Activated naive CD8-positive, alpha-beta T cell (primary cell): ENCODE measurements at regions not wholly inside any gene's neighbourhood (a gene's known extent, or its start where the extent isn't known, plus 50 kb on each side); places are given as distances from the start of the nearest gene placed in this dataset.
"Not testable (repeated sequence)": the region's sequence is repeated elsewhere in the genome, so short reads cannot be mapped to it uniquely, and the experiment has no call there.

Experiments
- H3K27ac Mint-ChIP-seq: one replicate; pipeline ENCODE4 v1.8.0; 2021; ENCODE audit warnings: mixed read lengths
- H3K27me3 Mint-ChIP-seq: one replicate; pipeline ENCODE4 v1.8.0; 2021; ENCODE audit warnings: mixed read lengths
- H3K36me3 Mint-ChIP-seq: one replicate; pipeline ENCODE4 v1.8.0; 2021; ENCODE audit warnings: mixed read lengths
- H3K4me1 Mint-ChIP-seq: one replicate; pipeline ENCODE4 v1.8.0; 2021; ENCODE audit warnings: low read depth, mixed read lengths
- H3K4me3 Mint-ChIP-seq: one replicate; pipeline ENCODE4 v1.8.0; 2021; ENCODE audit warnings: mild to moderate bottlenecking, mixed read lengths
- H3K9me3 Mint-ChIP-seq: one replicate; pipeline ENCODE4 v1.8.0; 2021; ENCODE audit warnings: low read depth, mixed read lengths

GRCh38 chr5:162806195-162806594 lies 631.2 kb upstream of the CCNG1 start:
- H3K4me3 Mint-ChIP-seq, result no peak overlapping the region
- H3K4me1 Mint-ChIP-seq, result no peaks in the 10 kb centered on the region
- no peak overlapping the region for H3K27ac Mint-ChIP-seq
- no peaks in the 10 kb centered on the region for H3K27me3 Mint-ChIP-seq
- H3K9me3 Mint-ChIP-seq, result no peaks in the 10 kb centered on the region
- no peaks in the 10 kb centered on the region for H3K36me3 Mint-ChIP-seq

- no peaks in the 10 kb centered on the region for H3K36me3 Mint-ChIP-seq
- no peaks in the 10 kb centered on the region for H3K4me1 Mint-ChIP-seq
- H3K4me3 Mint-ChIP-seq, result no peak overlapping the region
- no peaks in the 10 kb centered on the region for H3K27me3 Mint-ChIP-seq
- H3K27ac Mint-ChIP-seq, result no peak overlapping the region
- H3K9me3 Mint-ChIP-seq, result peaks cover 6% of the 10 kb centered on the region
These were observed 626.3 kb upstream of the CCNG1 start for GRCh38 chr5:162811071-162811470.

- peaks cover 6% of the 10 kb centered on the region for H3K9me3 Mint-ChIP-seq
- H3K27me3 Mint-ChIP-seq, result no peaks in the 10 kb centered on the region
- H3K27ac Mint-ChIP-seq, result no peak overlapping the region
- no peaks in the 10 kb centered on the region for H3K4me1 Mint-ChIP-seq
- H3K4me3 Mint-ChIP-seq, result no peak overlapping the region
- H3K36me3 Mint-ChIP-seq, result no peaks in the 10 kb centered on the region
These were observed 620.6 kb upstream of the CCNG1 start for GRCh38 chr5:162816816-162817215.

- H3K4me3 Mint-ChIP-seq, result no peak overlapping the region
- peaks cover 6% of the 10 kb centered on the region for H3K9me3 Mint-ChIP-seq
- no peaks in the 10 kb centered on the region for H3K4me1 Mint-ChIP-seq
- H3K27me3 Mint-ChIP-seq, result no peaks in the 10 kb centered on the region
- H3K27ac Mint-ChIP-seq, result no peak overlapping the region
- H3K36me3 Mint-ChIP-seq, result no peaks in the 10 kb centered on the region
These were observed 620.0 kb upstream of the CCNG1 start for GRCh38 chr5:162817364-162817763.

- H3K4me1 Mint-ChIP-seq, H3K4me3 Mint-ChIP-seq, H3K36me3 Mint-ChIP-seq, H3K27ac Mint-ChIP-seq, H3K27me3 Mint-ChIP-seq, H3K9me3 Mint-ChIP-seq: not testable (repeated sequence)
These were observed 615.7 kb upstream of the CCNG1 start for GRCh38 chr5:162821664-162822063.

GRCh38 chr5:162824360-162824759 lies 613.0 kb upstream of the CCNG1 start:
- Mint-ChIP-seq H3K9me3 (peaks cover 13% of the 10 kb centered on the region), H3K27me3 (no peaks in the 10 kb centered on the region), H3K36me3 (no peaks in the 10 kb centered on the region), H3K4me1 (no peaks in the 10 kb centered on the region), H3K4me3 (no peak overlapping the region), H3K27ac (no peak overlapping the region)

DNA sequence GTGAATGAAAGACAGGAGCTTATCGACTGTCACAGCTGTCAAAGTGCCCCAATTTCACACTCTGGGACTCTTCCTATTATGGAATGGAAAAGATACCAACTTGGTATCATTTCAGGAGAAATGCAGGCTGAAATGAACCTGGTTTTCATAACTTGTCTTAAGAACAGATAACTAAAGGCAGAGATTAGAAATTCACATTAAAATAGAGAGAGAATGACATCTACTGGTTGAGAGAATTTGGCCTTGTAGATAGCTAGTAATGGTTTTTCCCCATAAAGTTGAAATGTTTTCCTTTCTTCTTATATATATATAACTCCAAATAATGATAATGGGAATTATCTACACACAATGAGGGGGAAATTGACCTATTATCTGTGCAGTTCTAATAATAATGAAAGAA lies 600.2 kb upstream of the CCNG1 start:
- Mint-ChIP-seq H3K4me1 (no peaks in the 10 kb centered on the region), H3K27me3 (no peaks in the 10 kb centered on the region), H3K4me3 (no peak overlapping the region), H3K36me3 (no peaks in the 10 kb centered on the region), H3K27ac (no peak overlapping the region), H3K9me3 (peaks cover 15% of the 10 kb centered on the region)

DNA sequence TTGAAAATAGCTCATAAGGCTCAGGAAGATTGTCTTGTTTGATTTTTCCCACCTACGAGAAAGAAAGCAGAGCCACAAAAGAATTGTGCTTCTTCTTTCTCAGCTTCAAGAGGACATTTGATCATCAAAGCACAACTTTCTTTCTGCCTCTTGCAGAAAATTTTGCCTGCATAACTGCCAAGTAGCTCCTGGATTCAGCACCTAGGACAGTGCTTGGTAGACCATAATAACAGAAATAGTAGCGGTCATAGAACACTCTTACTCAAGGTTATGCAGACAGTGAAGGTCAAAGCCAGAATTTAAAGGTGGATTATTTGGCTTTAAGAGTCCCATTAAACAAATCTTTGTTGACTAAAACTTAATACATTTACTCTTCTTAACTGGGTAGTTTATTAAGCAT lies 594.7 kb upstream of the CCNG1 start:
- peaks cover 14% of the 10 kb centered on the region for H3K9me3 Mint-ChIP-seq
- H3K27me3 Mint-ChIP-seq, result no peaks in the 10 kb centered on the region
- no peaks in the 10 kb centered on the region for H3K36me3 Mint-ChIP-seq
- no peak overlapping the region for H3K27ac Mint-ChIP-seq
- H3K4me1 Mint-ChIP-seq, result no peaks in the 10 kb centered on the region
- no peak overlapping the region for H3K4me3 Mint-ChIP-seq

DNA sequence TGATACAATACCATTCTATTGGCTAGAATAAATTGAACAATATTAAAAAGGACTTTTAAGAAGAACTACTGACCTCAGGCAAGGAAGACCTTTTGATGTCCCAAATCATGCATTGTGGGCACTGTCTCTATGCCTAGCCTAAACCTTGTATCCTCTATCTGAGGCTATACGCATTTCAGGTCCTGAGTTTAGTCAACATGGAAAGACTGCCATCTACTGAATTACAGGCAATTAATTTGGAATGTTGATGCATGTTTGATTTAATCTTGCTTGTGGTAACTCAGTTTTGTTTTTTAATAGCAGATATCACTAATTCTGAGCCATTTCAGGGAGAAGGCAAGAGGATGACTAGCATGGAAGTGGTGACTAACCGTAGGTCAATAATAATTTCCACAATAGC lies 585.3 kb upstream of the CCNG1 start:
- Mint-ChIP-seq H3K9me3 (peaks cover 11% of the 10 kb centered on the region), H3K27me3 (no peaks in the 10 kb centered on the region), H3K4me1 (no peaks in the 10 kb centered on the region), H3K27ac (no peak overlapping the region), H3K36me3 (no peaks in the 10 kb centered on the region), H3K4me3 (no peak overlapping the region)

DNA sequence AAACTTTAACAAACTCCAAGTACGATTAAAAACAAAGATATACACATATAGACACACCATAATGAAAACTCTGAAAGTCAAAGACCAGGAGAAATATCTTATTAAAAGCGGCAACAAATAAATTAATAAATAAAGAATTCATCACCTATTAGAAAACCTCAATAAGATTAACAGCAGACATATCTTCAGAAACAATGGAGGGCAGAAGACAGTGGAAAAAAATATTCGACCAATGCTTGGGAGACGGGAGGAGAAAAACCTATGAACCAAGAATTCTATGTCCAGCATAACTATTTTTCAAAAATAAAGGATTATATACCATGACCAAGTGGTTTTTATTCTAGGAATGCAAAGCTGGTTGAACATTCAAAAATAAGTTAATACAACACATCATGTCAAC lies 578.6 kb upstream of the CCNG1 start:
- Mint-ChIP-seq H3K9me3 (peaks cover 8% of the 10 kb centered on the region), H3K4me1 (no peaks in the 10 kb centered on the region), H3K27ac (no peak overlapping the region), H3K36me3 (no peaks in the 10 kb centered on the region), H3K4me3 (no peak overlapping the region), H3K27me3 (no peaks in the 10 kb centered on the region)

- Mint-ChIP-seq H3K9me3 (peaks cover 22% of the 10 kb centered on the region), H3K4me1 (no peaks in the 10 kb centered on the region), H3K27ac (no peak overlapping the region), H3K36me3 (no peaks in the 10 kb centered on the region), H3K27me3 (no peaks in the 10 kb centered on the region), H3K4me3 (no peak overlapping the region)
These were observed 566.4 kb upstream of the CCNG1 start for GRCh38 chr5:162870966-162871365.

GRCh38 chr5:162882629-162883028 lies 554.8 kb upstream of the CCNG1 start:
- Mint-ChIP-seq H3K27ac (no peak overlapping the region), H3K4me1 (no peaks in the 10 kb centered on the region), H3K36me3 (no peaks in the 10 kb centered on the region), H3K27me3 (no peaks in the 10 kb centered on the region), H3K4me3 (no peak overlapping the region), H3K9me3 (peaks cover 6% of the 10 kb centered on the region)

DNA sequence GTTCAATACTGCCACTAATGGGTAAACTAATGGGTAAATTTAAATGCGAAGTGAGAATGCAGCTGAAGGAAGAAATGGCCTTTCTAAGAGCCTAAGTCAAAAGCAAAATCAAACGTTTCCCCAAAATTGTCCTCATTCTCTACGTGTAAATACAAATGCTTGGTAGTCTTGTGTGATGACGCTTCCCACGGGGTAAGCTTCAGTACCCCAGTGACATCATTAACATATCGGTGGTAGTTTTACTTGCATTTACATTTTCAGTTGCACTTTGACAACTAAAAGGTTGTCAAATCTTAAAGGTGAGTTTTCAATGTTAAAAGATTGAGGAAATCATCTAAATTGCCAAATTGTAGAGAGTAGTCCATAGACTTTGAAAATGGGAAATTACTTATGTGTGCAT lies 550.7 kb upstream of the CCNG1 start:
- Mint-ChIP-seq H3K36me3 (no peaks in the 10 kb centered on the region), H3K9me3 (peaks cover 3% of the 10 kb centered on the region), H3K27ac (no peak overlapping the region), H3K4me3 (no peak overlapping the region), H3K4me1 (no peaks in the 10 kb centered on the region), H3K27me3 (no peaks in the 10 kb centered on the region)

- Mint-ChIP-seq H3K4me1 (no peaks in the 10 kb centered on the region), H3K36me3 (no peaks in the 10 kb centered on the region), H3K9me3 (peaks cover 3% of the 10 kb centered on the region), H3K4me3 (no peak overlapping the region), H3K27ac (no peak overlapping the region), H3K27me3 (no peaks in the 10 kb centered on the region)
These were observed 549.1 kb upstream of the CCNG1 start for GRCh38 chr5:162888268-162888667.

DNA sequence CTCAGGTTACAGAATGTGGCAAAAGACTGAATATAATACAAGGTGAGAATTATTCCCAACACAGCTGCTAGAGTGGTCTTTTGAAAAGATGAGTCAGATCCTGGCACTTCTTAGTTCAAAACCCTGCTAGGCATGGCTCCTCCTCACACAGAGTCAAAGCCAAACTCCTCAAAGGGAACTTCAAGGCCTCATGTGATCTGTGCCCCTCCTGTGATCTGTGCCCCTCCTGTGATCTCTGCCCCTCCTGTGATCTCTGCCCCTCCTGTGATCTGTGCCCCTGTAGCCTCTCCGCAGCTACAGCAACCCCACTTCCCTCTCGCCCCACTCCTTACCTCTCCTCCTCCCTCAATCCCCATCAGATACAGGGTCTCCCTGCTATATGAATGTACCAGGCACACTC lies 525.5 kb upstream of the CCNG1 start:
- no peaks in the 10 kb centered on the region for H3K9me3 Mint-ChIP-seq
- no peaks in the 10 kb centered on the region for H3K27me3 Mint-ChIP-seq
- H3K27ac Mint-ChIP-seq, result no peak overlapping the region
- no peak overlapping the region for H3K4me3 Mint-ChIP-seq
- no peaks in the 10 kb centered on the region for H3K36me3 Mint-ChIP-seq
- no peaks in the 10 kb centered on the region for H3K4me1 Mint-ChIP-seq

DNA sequence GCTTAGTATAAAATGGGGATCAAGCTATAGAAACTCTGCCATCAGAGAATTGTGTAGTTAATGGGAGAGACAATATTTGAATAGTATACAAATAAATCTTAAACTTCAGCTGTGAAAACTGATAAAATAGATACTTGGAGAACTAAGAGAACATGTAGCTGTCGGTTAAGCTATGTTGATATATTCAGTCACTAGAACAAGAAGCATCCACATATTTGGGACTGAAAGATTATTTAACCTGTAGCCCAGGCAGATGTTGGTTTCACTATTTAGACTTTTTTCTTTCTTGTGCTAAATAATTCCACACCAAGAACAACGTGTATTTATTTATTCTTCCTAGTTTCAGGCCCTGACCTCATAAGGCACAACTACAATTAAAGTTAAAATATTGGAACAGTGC lies 521.0 kb upstream of the CCNG1 start:
- Mint-ChIP-seq H3K27me3 (no peaks in the 10 kb centered on the region), H3K4me3 (no peak overlapping the region), H3K27ac (no peak overlapping the region), H3K9me3 (peaks cover 18% of the 10 kb centered on the region), H3K4me1 (no peaks in the 10 kb centered on the region), H3K36me3 (no peaks in the 10 kb centered on the region)

GRCh38 chr5:162929104-162929503 lies 508.3 kb upstream of the CCNG1 start:
- Mint-ChIP-seq H3K36me3 (no peaks in the 10 kb centered on the region), H3K4me1 (no peaks in the 10 kb centered on the region), H3K9me3 (peaks cover 15% of the 10 kb centered on the region), H3K27ac (no peak overlapping the region), H3K27me3 (no peaks in the 10 kb centered on the region), H3K4me3 (no peak overlapping the region)
